HFF-Myc (cell line): ENCODE measurements at regions not wholly inside any gene's neighbourhood (a gene's known extent, or its start where the extent isn't known, plus 50 kb on each side); places are given as distances from the start of the nearest gene placed in this dataset.

ENCODE experiments used
- DNase-seq: peaks from one replicate; pipeline ENCODE4 v3.0.0-alpha.2; 2011; ENCODE audit warnings: low read depth; ENCODE audit errors: extremely low read depth
- H3K4me3 ChIP-seq: replicated peaks from 2 replicates; pipeline ENCODE4 v1.5.1; 2011; ENCODE audit warnings: low read depth, mild to moderate bottlenecking, control low read depth, low read length
- TF ChIP-seq, protein P1 (sequence below): IDR thresholded peaks from 2 replicates; pipeline ENCODE4 v1.5.1; 2012; ENCODE audit warnings: mild to moderate bottlenecking, low read depth, low read length, control low read depth; ENCODE audit errors: missing control alignments

- TF ChIP-seq, protein P1, sequence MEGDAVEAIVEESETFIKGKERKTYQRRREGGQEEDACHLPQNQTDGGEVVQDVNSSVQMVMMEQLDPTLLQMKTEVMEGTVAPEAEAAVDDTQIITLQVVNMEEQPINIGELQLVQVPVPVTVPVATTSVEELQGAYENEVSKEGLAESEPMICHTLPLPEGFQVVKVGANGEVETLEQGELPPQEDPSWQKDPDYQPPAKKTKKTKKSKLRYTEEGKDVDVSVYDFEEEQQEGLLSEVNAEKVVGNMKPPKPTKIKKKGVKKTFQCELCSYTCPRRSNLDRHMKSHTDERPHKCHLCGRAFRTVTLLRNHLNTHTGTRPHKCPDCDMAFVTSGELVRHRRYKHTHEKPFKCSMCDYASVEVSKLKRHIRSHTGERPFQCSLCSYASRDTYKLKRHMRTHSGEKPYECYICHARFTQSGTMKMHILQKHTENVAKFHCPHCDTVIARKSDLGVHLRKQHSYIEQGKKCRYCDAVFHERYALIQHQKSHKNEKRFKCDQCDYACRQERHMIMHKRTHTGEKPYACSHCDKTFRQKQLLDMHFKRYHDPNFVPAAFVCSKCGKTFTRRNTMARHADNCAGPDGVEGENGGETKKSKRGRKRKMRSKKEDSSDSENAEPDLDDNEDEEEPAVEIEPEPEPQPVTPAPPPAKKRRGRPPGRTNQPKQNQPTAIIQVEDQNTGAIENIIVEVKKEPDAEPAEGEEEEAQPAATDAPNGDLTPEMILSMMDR: no peak
- H3K4me3 ChIP-seq: no peak overlapping the region
- DNase-seq: no peak
Measured at GRCh38 chr2:120793682-120794403, 58.2 kb downstream of the GLI2 start.

DNA sequence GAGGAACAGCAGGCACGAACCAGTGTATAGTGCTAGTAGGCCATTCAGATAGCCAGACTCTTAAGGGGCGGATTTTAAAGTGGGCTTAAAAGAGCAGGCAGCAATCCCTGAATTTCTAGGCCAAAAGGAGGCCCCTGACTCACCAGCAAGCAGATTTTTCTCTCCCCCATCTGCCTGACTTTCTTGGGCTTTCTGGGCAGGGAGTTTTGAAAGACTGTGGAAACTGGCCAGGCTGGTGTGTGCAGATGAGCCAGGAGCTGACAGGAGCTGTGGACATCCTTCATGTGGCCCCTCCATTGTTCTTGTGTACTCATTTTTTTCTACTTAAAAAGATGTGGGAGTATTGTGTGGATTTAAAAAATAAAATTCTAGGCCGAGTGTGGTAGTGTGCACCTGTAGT lies 59.0 kb downstream of the GLI2 start:
- TF ChIP-seq, protein P1: no peak
- no peak overlapping the region for H3K4me3 ChIP-seq
- no peak for DNase-seq

DNA sequence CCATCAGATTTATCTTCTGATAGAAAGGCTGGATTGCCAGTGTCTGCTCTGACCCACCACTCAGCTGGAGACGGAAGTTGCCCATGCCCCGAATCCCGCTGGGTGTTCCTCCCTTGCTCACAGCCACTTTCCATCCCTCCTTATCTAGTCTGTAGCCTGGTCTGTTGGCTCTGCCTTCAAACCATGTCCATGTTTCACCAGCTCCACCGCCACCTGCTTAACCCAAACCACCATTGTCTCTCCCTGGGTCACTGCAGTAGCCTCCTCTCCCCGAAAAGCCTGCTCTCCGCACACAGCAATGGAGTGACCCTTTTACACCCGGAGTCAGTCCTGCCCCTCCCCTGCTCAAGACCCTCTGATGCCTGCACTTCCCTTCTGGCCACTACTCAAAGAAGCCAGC lies 60.4 kb downstream of the GLI2 start:
- no peak for DNase-seq
- no peak overlapping the region for H3K4me3 ChIP-seq
- TF ChIP-seq, protein P1: no peak

GRCh38 chr2:120797421-120798221 lies 62.0 kb downstream of the GLI2 start:
- no peak overlapping the region for H3K4me3 ChIP-seq
- DNase-seq: no peak
- TF ChIP-seq, protein P1: no peak

- H3K4me3 ChIP-seq: no peak overlapping the region
- DNase-seq: no peak
- TF ChIP-seq, protein P1: no peak
Measured at GRCh38 chr2:120798567-120799247, 63.0 kb downstream of the GLI2 start.

DNA sequence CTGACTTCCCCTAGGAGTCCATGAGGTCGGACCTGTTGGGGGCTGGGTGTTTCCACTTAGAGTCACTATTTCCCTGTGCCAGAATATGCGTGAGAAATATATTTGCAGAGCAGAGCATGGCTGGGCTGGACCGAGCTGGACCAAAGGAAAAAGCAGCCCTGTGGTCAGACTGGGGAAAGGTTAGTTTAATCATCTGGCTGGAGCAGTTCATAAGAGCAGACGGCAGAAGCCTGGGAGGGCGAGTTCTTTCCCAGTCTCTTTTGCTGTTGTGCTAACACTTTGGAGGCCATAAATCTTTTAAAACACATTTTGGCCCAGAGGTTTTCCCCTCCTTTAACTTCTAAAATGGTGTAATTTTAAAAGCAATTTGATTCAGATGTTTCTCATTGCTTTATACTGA lies 66.5 kb downstream of the GLI2 start:
- DNase-seq: no peak

More for the DNA sequence above, 66.5 kb downstream of the GLI2 start:
- TF ChIP-seq, protein P1: no peak
- no peak overlapping the region for H3K4me3 ChIP-seq
